H1 (cell line): ENCODE measurements at regions not wholly inside any gene's neighbourhood (a gene's known extent, or its start where the extent isn't known, plus 50 kb on each side); places are given as distances from the start of the nearest gene placed in this dataset.

Experiments
- TF ChIP-seq, protein P1 (sequence below): IDR thresholded peaks from 2 replicates; pipeline ENCODE4 v1.6.1; 2011; ENCODE audit warnings: low read depth, mild to moderate bottlenecking, low read length; ENCODE audit not compliant: insufficient read depth

DNA sequence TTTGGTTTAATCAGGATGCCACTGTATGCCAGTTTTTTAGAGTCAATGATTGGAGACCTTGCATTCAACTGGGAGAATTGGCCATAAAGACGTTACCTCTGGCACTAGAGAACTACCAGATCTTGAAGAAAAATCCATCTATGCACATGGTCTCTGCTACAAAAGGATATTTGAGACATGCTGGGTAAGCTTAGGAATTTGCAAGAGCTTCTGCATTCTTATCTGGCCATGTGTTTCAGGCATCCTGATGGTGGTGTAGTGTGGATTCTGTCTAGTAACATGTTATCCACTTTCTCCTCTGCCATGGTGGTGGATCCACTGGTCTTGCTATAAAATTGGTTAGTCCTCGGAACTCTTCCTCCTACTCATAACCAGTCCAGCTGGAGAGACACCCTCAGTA, 185.3 kb upstream of the WDFY3 start (continued):
- TF ChIP-seq, protein P1, sequence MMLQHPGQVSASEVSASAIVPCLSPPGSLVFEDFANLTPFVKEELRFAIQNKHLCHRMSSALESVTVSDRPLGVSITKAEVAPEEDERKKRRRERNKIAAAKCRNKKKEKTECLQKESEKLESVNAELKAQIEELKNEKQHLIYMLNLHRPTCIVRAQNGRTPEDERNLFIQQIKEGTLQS = no peak
